ENCODE measurements at regions not wholly inside any gene's neighbourhood (a gene's known extent, or its start where the extent isn't known, plus 50 kb on each side); places are given as distances from the start of the nearest gene placed in this dataset.

DNA sequence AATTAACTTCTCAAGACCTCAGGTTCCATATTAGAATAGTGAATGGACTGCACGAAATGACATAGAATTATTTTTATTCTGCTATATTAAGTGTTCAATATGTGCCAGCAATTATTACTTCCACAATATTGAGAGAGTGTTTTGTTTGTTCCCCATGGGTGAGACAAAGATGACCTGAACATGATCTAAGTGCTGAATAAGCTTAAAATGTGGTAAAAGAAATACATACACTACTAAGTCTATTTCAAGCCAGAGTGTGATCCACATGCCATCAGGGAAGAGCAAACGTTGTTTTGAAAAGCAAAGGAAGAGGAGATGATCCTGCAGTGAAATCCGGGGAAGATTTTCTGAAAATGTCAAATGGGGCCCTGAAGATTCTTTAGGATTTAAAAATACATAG is 59.8 kb upstream of the RUNX1 start:
- Histone ChIP-seq H3K4ac (ENCODE audit: low read depth, low read length) (no peak overlapping the region), H4K8ac (replicated peaks; ENCODE audit: insufficient read length, low read depth, low read length) (no peak overlapping the region), H3T11ph (ENCODE audit: low read length) (no peak overlapping the region), H3K14ac (ENCODE audit: insufficient read depth, low read length) (no peak overlapping the region), H3K18ac (ENCODE audit: insufficient read length, low read depth, low read length) (no peak overlapping the region), H3K9me3 (ENCODE audit: control insufficient read depth, low read depth, low read length) (no peaks in the 10 kb centered on the region), H3K9ac (ENCODE audit: extremely low read depth, insufficient read length, low read length) (no peak overlapping the region), H3K79me1 (ENCODE audit: insufficient read depth, low read depth, low read length, poor library complexity, severe bottlenecking) (no peaks in the 10 kb centered on the region), H4K5ac (ENCODE audit: insufficient read length, low read depth, low read length) (no peak overlapping the region), H3K23ac (ENCODE audit: insufficient read length, low read depth, low read length) (no peak overlapping the region), H2AFZ (ENCODE audit: low read length) (no peak overlapping the region), H2BK12ac (ENCODE audit: insufficient read length, low read depth, low read length) (no peak overlapping the region), H2BK15ac (ENCODE audit: low read depth, low read length) (no peak overlapping the region), H4K20me1 (ENCODE audit: control insufficient read depth, insufficient read depth, insufficient read length) (no peaks in the 10 kb centered on the region), H4K91ac (ENCODE audit: insufficient read length, low read depth, low read length) (no peak overlapping the region), H3K56ac (ENCODE audit: insufficient read length, low read depth, low read length) (no peak overlapping the region), H3K4me1 (ENCODE audit: insufficient read depth, low read length) (no peaks in the 10 kb centered on the region), H3K27ac (ENCODE audit: insufficient read length, low read depth, low read length) (no peak overlapping the region), H2BK5ac (ENCODE audit: insufficient read length, low read length) (no peak overlapping the region), H3K23me2 (ENCODE audit: insufficient read length, low read depth, low read length, poor library complexity, severe bottlenecking) (no peaks in the 10 kb centered on the region), H3K79me2 (ENCODE audit: insufficient read depth, low read length) (no peaks in the 10 kb centered on the region), H2BK120ac (ENCODE audit: low read depth, low read length, poor library complexity, severe bottlenecking) (no peak overlapping the region), H2BK20ac (ENCODE audit: low read depth, low read length, poor library complexity, severe bottlenecking) (no peak overlapping the region), H2AK5ac (ENCODE audit: insufficient read length, low read length) (no peak overlapping the region), H3K4me2 (ENCODE audit: insufficient read depth, insufficient read length, low read length) (no peak overlapping the region), H3K27me3 (ENCODE audit: insufficient read depth, low read length) (no peaks in the 10 kb centered on the region)
- no CpG with 5 or more reads among the region's 3 CpGs for WGBS (ENCODE audit: extremely low coverage, insufficient read length, low lambda C conversion rate)
- Mint-ChIP-seq H3K27ac (no peak overlapping the region), H3K9me3 (no peaks in the 10 kb centered on the region), H3K4me1 (no peaks in the 10 kb centered on the region), H3K36me3 (ENCODE audit: insufficient read depth in 1 of 3, low read depth in 3 of 3) (no peaks in the 10 kb centered on the region), H3K4me3 (no peak overlapping the region), H3K27me3 (ENCODE audit: low read depth) (no peaks in the 10 kb centered on the region; the same call in 1 of the 2 replicates)
- DNase-seq = no peak
- TF ChIP-seq, protein P1, sequence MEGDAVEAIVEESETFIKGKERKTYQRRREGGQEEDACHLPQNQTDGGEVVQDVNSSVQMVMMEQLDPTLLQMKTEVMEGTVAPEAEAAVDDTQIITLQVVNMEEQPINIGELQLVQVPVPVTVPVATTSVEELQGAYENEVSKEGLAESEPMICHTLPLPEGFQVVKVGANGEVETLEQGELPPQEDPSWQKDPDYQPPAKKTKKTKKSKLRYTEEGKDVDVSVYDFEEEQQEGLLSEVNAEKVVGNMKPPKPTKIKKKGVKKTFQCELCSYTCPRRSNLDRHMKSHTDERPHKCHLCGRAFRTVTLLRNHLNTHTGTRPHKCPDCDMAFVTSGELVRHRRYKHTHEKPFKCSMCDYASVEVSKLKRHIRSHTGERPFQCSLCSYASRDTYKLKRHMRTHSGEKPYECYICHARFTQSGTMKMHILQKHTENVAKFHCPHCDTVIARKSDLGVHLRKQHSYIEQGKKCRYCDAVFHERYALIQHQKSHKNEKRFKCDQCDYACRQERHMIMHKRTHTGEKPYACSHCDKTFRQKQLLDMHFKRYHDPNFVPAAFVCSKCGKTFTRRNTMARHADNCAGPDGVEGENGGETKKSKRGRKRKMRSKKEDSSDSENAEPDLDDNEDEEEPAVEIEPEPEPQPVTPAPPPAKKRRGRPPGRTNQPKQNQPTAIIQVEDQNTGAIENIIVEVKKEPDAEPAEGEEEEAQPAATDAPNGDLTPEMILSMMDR (conservative IDR thresholded peaks at IDR 0.05) = no peak

Data from H9 (cell line).